GM12878 (cell line): ENCODE measurements at regions not wholly inside any gene's neighbourhood (a gene's known extent, or its start where the extent isn't known, plus 50 kb on each side); places are given as distances from the start of the nearest gene placed in this dataset.

Experiments
- ATAC-seq: fragments of 200-7000 bp; cut with Tn5 transposase; 3 replicates; pipeline ENCODE4 v1.9.1; 2020; ENCODE audit warnings: mild to moderate bottlenecking, moderate library complexity
- BruUV-seq: library from RNA; stranded (reverse); fragments of 400-500 nt; replicated peaks from 2 replicates; lab custom pipeline; 2021; lab: Mats Ljungman, UMichigan
- CTCF ChIA-PET: fragments of 300-600 bp; sonication (Branson Sonifier 250); formaldehyde crosslinking; extraction: SDS; loops from one replicate; lab custom pipeline; 2021; ENCODE audit warnings: inconsistent platforms; lab: Yijun Ruan, JAX
- POLR2A ChIA-PET: fragments of 350-600 bp; formaldehyde crosslinking; extraction: SDS; loops from one replicate; lab custom pipeline; 2021; ENCODE audit warnings: inconsistent platforms; lab: Charles Lee
- RAD21 ChIA-PET: fragments of 300-600 bp; sonication (Branson Sonifier 250); formaldehyde crosslinking; loops from one replicate; lab custom pipeline; 2023; ENCODE audit warnings: antibody characterized with exemption; ENCODE audit not compliant: unreplicated experiment; lab: Charles Lee
- SMC1A ChIA-PET: fragments of 300-600 bp; sonication (Branson Sonifier 250); formaldehyde crosslinking; loops from one replicate; lab custom pipeline; 2023; ENCODE audit not compliant: unreplicated experiment, uncharacterized antibody; lab: Charles Lee
- DNase-seq: peaks from one replicate; pipeline ENCODE4 v3.0.0-alpha.2; 2011; ENCODE audit warnings: low read depth, low spot score
- FAIRE-seq: peaks from 3 replicates; lab custom pipeline; 2011; peaks lifted over from hg19 to GRCh38; lab: Jason Lieb, UNC
- H2AFZ ChIP-seq: 2 replicates; pipeline ENCODE4 v1.6.0; 2011; ENCODE audit warnings: low read depth, low read length, control low read depth; ENCODE audit not compliant: control insufficient read depth
- H3K27ac ChIP-seq: 2 replicates; pipeline ENCODE4 v1.5.1; 2011; ENCODE audit warnings: control low read depth; ENCODE audit not compliant: control insufficient read depth, insufficient read depth
- H3K27me3 ChIP-seq, 2 experiments: replicated peaks in 1 of 2; 2 replicates each; pipeline versions ENCODE4 v1.6.0 to v1.6.1; 2011; ENCODE audit warnings: low read length in 1 of 2; ENCODE audit not compliant: control insufficient read depth in 2 of 2, insufficient read depth in 2 of 2
- H3K36me3 ChIP-seq, 2 experiments: 2 replicates each; pipeline ENCODE4 v1.5.1; 2011; ENCODE audit warnings: low read length in 1 of 2; ENCODE audit not compliant: control insufficient read depth in 2 of 2, insufficient read depth in 2 of 2
- H3K4me1 ChIP-seq: 2 replicates; pipeline ENCODE4 v1.6.1; 2011; ENCODE audit warnings: mild to moderate bottlenecking, low read length, moderate library complexity, mixed read lengths; ENCODE audit not compliant: control insufficient read depth, insufficient read depth
- H3K4me2 ChIP-seq: 2 replicates; pipeline ENCODE4 v1.6.0; 2011; ENCODE audit warnings: control low read depth; ENCODE audit not compliant: control insufficient read depth, insufficient read depth
- H3K4me3 ChIP-seq: fragments of 200-600 bp; sonication (generic); 2 replicates; pipeline ENCODE4 v1.5.1; 2016
- H3K79me2 ChIP-seq: 2 replicates; pipeline ENCODE4 v1.6.0; 2011; ENCODE audit warnings: low read length; ENCODE audit not compliant: control insufficient read depth, insufficient read depth
- H3K9ac ChIP-seq: 2 replicates; pipeline ENCODE4 v1.8.0; 2011; ENCODE audit warnings: low read length, control low read depth, mixed read lengths; ENCODE audit not compliant: control insufficient read depth, insufficient read depth
- H3K9me3 ChIP-seq: replicated peaks from 3 replicates; pipeline ENCODE4 v1.5.1; 2011; ENCODE audit warnings: mild to moderate bottlenecking, low read length; ENCODE audit not compliant: control insufficient read depth, insufficient read depth
- H4K20me1 ChIP-seq: 2 replicates; pipeline ENCODE4 v1.6.0; 2011; ENCODE audit not compliant: control insufficient read depth, insufficient read depth
- ASH2L ChIP-seq: fragments of 300-600, 200-600 bp; sonication (generic); IDR thresholded peaks from 2 replicates; pipeline ENCODE4 v1.6.1; 2017; ENCODE audit warnings: low read depth, mild to moderate bottlenecking, borderline replicate concordance
- BHLHE40 ChIP-seq, 2 experiments: fragments of 450-650 bp in 1 of 2; IDR thresholded peaks; 2 replicates each; pipeline ENCODE4 v1.6.1; 2011 to 2017; ENCODE audit warnings: low read depth in 2 of 2, borderline replicate concordance in 1 of 2, improper control_type of control experiment in 1 of 2, low read length in 1 of 2, mild to moderate bottlenecking in 1 of 2
- BMI1 ChIP-seq: fragments of 450-650 bp; IDR thresholded peaks from 2 replicates; pipeline ENCODE4 v1.6.1; 2016; ENCODE audit warnings: mild to moderate bottlenecking, moderate library complexity, borderline replicate concordance
- CBX5 ChIP-seq: sonication (generic); IDR thresholded peaks from 2 replicates; pipeline ENCODE4 v1.6.1; 2016; ENCODE audit warnings: low read depth, moderate library complexity, mild to moderate bottlenecking, inconsistent platforms
- CREB1 ChIP-seq: IDR thresholded peaks from 2 replicates; pipeline ENCODE4 v1.6.1; 2012; ENCODE audit warnings: low read depth, mild to moderate bottlenecking, inconsistent platforms
- FOS ChIP-seq: IDR thresholded peaks from 3 replicates; pipeline ENCODE4 v1.6.1; 2011; ENCODE audit warnings: borderline replicate concordance; ENCODE audit not compliant: insufficient read length; ENCODE audit errors: extremely low read depth
- KAT2A ChIP-seq: conservative IDR thresholded peaks from 2 replicates; pipeline ENCODE4 v1.6.1; 2011; ENCODE audit warnings: low read depth, low read length; ENCODE audit not compliant: control insufficient read depth
- MEF2A ChIP-seq: IDR thresholded peaks from 2 replicates; pipeline ENCODE4 v1.6.1; 2011; ENCODE audit warnings: low read depth, mild to moderate bottlenecking, low read length, moderate library complexity; ENCODE audit not compliant: insufficient read depth
- NFIC ChIP-seq: IDR thresholded peaks from 2 replicates; pipeline ENCODE4 v1.6.1; 2012; ENCODE audit warnings: low read depth, mild to moderate bottlenecking, inconsistent platforms, low read length, moderate library complexity
- PAX5 ChIP-seq: IDR thresholded peaks from 2 replicates; pipeline ENCODE4 v1.6.1; 2011; ENCODE audit warnings: low read depth, low read length, borderline replicate concordance
- RAD21 ChIP-seq: IDR thresholded peaks from 2 replicates; pipeline ENCODE4 v1.6.1; 2011; ENCODE audit warnings: mild to moderate bottlenecking, low read depth, low read length, moderate library complexity; ENCODE audit not compliant: insufficient read depth
- SPI1 ChIP-seq: IDR thresholded peaks from 2 replicates; pipeline ENCODE4 v1.6.1; 2011; ENCODE audit warnings: low read depth, mild to moderate bottlenecking, low read length, moderate library complexity, borderline replicate concordance; ENCODE audit not compliant: insufficient read depth
- TCF3 ChIP-seq: IDR thresholded peaks from 2 replicates; pipeline ENCODE4 v1.6.1; 2012; ENCODE audit warnings: low read depth, mild to moderate bottlenecking, low read length, borderline replicate concordance; ENCODE audit not compliant: insufficient read depth
- ZNF384 ChIP-seq: IDR thresholded peaks from 2 replicates; pipeline ENCODE4 v1.6.1; 2012; ENCODE audit warnings: low read depth, mild to moderate bottlenecking, low read length, improper control_type of control experiment, borderline replicate concordance
- WGBS: methylation state at CpG from one replicate; pipeline ENCODE4 v1.1.6; 2016; ENCODE audit warnings: low lambda C conversion rate; ENCODE audit not compliant: insufficient replicate concordance, insufficient coverage; ENCODE audit errors: missing lambda C conversion rate; 5-methylcytosine and 5-hydroxymethylcytosine counted together
- in situ Hi-C: fragments of 300-500 bp; cut with MboI; formaldehyde crosslinking; loops from 9 replicates; pipeline ENCODE4 v1.14.3; 2018; ENCODE audit warnings: mixed read lengths
- intact Hi-C: fragments of 100-400 bp; cut with micrococcal nuclease; formaldehyde crosslinking; loops from one replicate; pipeline ENCODE4 v1.14.2; 2022; ENCODE audit not compliant: unreplicated experiment
- TF ChIP-seq, protein P1 (sequence below): fragments of 150-350 bp; IDR thresholded peaks from 2 replicates; pipeline ENCODE4 v1.6.1; 2014; ENCODE audit warnings: mild to moderate bottlenecking, low read depth, low read length
- TF ChIP-seq, protein P2 (sequence below): IDR thresholded peaks from 2 replicates; pipeline ENCODE4 v1.6.1; 2012; ENCODE audit warnings: low read length, inconsistent platforms
- TF ChIP-seq, protein P3 (sequence below): fragments of 450-650 bp; IDR thresholded peaks from 2 replicates; pipeline ENCODE4 v1.6.1; 2017; ENCODE audit warnings: borderline replicate concordance
- TF ChIP-seq, protein P4 (sequence below): fragments of 450-650 bp; IDR thresholded peaks from 2 replicates; pipeline ENCODE4 v1.6.1; 2018; ENCODE audit warnings: borderline replicate concordance, mild to moderate bottlenecking; ENCODE audit not compliant: partially characterized antibody

DNA sequence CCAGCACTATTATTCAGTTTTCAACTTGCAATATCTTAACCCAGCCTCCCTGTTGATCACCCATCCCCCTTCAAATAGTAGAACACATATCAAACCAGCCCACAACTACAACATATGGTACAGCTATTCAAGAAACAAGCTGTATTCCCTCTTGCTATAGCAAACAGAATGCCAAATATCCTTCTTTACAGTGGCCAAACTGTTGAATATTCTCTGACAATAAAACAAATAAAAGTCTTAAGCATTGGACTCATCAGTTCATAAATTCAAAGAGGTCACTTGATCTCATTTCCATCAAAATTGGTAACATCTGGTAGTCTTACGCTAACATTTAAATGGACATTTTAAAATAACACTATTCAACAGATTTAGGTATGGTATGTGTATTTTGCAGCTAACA, 350.8 kb downstream of the EFNA5 start:
- H3K9ac ChIP-seq: no peak overlapping the region
- H3K4me3 ChIP-seq: no peak overlapping the region
- ChIA-PET SMC1A (interaction anchor here (0.6 to 2.5 kb wide), 8 partner anchors 10 to 67 kb away, joined by 3 to 11 read pairs (median 3); no protein-coding TSS in a partner anchor), CTCF (interaction anchor here (0.9 to 1.4 kb wide), 3 partner anchors 10 to 217 kb away, joined by 3 read pairs; no protein-coding TSS in a partner anchor), POLR2A (no interaction called here), RAD21 (interaction anchor here (1.6 kb wide), 1 partner anchor 9 kb away, joined by 5 read pairs; no protein-coding TSS in a partner anchor)
- H2AFZ ChIP-seq: no peak overlapping the region
- FAIRE-seq (no peak), DNase-seq (no peak), ATAC-seq (no peak)
- no peaks in the 10 kb centered on the region for H4K20me1 ChIP-seq
- H3K4me2 ChIP-seq: no peak overlapping the region
- BruUV-seq: no TSS peak
- no peaks in the 10 kb centered on the region for H3K9me3 ChIP-seq
- peaks cover 0 to 2% of the 10 kb centered on the region in 2 experiments; a peak in 1 of 4 replicates for H3K27me3 ChIP-seq
- intact Hi-C loops: no loop called here
- TF ChIP-seq RAD21: no peak
- TF ChIP-seq ASH2L: no peak
- TF ChIP-seq FOS: no peak
- TF ChIP-seq BHLHE40 (IDR thresholded peaks at IDR 0.05; ENCODE audit: borderline replicate concordance in 1 of 2, low read depth in 2 of 2, low read length in 1 of 2): no peak
- no peak for TF ChIP-seq SPI1
- no peak for TF ChIP-seq BMI1
- no peak for TF ChIP-seq TCF3
- no peak for TF ChIP-seq MEF2A
- TF ChIP-seq, protein P1, sequence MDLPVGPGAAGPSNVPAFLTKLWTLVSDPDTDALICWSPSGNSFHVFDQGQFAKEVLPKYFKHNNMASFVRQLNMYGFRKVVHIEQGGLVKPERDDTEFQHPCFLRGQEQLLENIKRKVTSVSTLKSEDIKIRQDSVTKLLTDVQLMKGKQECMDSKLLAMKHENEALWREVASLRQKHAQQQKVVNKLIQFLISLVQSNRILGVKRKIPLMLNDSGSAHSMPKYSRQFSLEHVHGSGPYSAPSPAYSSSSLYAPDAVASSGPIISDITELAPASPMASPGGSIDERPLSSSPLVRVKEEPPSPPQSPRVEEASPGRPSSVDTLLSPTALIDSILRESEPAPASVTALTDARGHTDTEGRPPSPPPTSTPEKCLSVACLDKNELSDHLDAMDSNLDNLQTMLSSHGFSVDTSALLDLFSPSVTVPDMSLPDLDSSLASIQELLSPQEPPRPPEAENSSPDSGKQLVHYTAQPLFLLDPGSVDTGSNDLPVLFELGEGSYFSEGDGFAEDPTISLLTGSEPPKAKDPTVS: no peak
- TF ChIP-seq KAT2A: no peak
- TF ChIP-seq, protein P2, sequence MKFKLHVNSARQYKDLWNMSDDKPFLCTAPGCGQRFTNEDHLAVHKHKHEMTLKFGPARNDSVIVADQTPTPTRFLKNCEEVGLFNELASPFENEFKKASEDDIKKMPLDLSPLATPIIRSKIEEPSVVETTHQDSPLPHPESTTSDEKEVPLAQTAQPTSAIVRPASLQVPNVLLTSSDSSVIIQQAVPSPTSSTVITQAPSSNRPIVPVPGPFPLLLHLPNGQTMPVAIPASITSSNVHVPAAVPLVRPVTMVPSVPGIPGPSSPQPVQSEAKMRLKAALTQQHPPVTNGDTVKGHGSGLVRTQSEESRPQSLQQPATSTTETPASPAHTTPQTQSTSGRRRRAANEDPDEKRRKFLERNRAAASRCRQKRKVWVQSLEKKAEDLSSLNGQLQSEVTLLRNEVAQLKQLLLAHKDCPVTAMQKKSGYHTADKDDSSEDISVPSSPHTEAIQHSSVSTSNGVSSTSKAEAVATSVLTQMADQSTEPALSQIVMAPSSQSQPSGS: no peak
- TF ChIP-seq, protein P3, sequence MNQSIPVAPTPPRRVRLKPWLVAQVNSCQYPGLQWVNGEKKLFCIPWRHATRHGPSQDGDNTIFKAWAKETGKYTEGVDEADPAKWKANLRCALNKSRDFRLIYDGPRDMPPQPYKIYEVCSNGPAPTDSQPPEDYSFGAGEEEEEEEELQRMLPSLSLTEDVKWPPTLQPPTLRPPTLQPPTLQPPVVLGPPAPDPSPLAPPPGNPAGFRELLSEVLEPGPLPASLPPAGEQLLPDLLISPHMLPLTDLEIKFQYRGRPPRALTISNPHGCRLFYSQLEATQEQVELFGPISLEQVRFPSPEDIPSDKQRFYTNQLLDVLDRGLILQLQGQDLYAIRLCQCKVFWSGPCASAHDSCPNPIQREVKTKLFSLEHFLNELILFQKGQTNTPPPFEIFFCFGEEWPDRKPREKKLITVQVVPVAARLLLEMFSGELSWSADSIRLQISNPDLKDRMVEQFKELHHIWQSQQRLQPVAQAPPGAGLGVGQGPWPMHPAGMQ: no peak
- TF ChIP-seq, protein P4, sequence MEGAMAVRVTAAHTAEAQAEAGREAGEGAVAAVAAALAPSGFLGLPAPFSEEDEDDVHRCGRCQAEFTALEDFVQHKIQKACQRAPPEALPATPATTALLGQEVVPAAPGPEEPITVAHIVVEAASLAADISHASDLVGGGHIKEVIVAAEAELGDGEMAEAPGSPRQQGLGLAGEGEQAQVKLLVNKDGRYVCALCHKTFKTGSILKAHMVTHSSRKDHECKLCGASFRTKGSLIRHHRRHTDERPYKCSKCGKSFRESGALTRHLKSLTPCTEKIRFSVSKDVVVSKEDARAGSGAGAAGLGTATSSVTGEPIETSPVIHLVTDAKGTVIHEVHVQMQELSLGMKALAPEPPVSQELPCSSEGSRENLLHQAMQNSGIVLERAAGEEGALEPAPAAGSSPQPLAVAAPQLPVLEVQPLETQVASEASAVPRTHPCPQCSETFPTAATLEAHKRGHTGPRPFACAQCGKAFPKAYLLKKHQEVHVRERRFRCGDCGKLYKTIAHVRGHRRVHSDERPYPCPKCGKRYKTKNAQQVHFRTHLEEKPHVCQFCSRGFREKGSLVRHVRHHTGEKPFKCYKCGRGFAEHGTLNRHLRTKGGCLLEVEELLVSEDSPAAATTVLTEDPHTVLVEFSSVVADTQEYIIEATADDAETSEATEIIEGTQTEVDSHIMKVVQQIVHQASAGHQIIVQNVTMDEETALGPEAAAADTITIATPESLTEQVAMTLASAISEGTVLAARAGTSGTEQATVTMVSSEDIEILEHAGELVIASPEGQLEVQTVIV: no peak
- TF ChIP-seq PAX5: no peak
- TF ChIP-seq ZNF384: no peak
- TF ChIP-seq CREB1: no peak
- no peak for TF ChIP-seq CBX5
- TF ChIP-seq NFIC: no peak
- in situ Hi-C loops: no loop called here
- H3K4me1 ChIP-seq: no peaks in the 10 kb centered on the region
- no peaks in the 10 kb centered on the region for H3K79me2 ChIP-seq
- WGBS: 100% methylated on average over 1 of the region's 1 CpG
- no peak overlapping the region for H3K27ac ChIP-seq
- H3K36me3 ChIP-seq: no peaks in the 10 kb centered on the region
